NCI-H1436 treated with DMSO at 0.1 percent for 48 hours (cell line): ENCODE measurements at regions not wholly inside any gene's neighbourhood (a gene's known extent, or its start where the extent isn't known, plus 50 kb on each side); places are given as distances from the start of the nearest gene placed in this dataset.
"Not testable (repeated sequence)": the region's sequence is repeated elsewhere in the genome, so short reads cannot be mapped to it uniquely, and the experiment has no call there.

ENCODE experiments used
- DNase-seq: peaks from one replicate; lab custom pipeline; 2025; lab: John Stamatoyannopoulos, UW

- DNase-seq = no peak
Observed at GRCh38 chr2:192948316-192948715, 753.6 kb upstream of the TMEFF2 start.

GRCh38 chr2:192947352-192947751, 752.6 kb upstream of the TMEFF2 start:
- DNase-seq = no peak

- no peak for DNase-seq
Observed at GRCh38 chr2:192940767-192941166, 746.0 kb upstream of the TMEFF2 start.

- no peak for DNase-seq
Observed at GRCh38 chr2:192932376-192932775, 737.6 kb upstream of the TMEFF2 start.

- DNase-seq = not testable (repeated sequence)
Observed at GRCh38 chr2:192921631-192922030, 726.9 kb upstream of the TMEFF2 start.

GRCh38 chr2:192901446-192901845, 706.7 kb upstream of the TMEFF2 start:
- no peak for DNase-seq

- DNase-seq = no peak
Observed at GRCh38 chr2:192899466-192899865, 704.7 kb upstream of the TMEFF2 start.

GRCh38 chr2:192893976-192894375, 699.2 kb upstream of the TMEFF2 start:
- DNase-seq = not testable (repeated sequence)

- DNase-seq = no peak
Observed at GRCh38 chr2:192888109-192888508, 693.4 kb upstream of the TMEFF2 start.

- no peak for DNase-seq
Observed at GRCh38 chr2:192887337-192887736, 692.6 kb upstream of the TMEFF2 start.

- peak; percentile 24 for DNase-seq
Observed at GRCh38 chr2:192886636-192887035, 691.9 kb upstream of the TMEFF2 start.

GRCh38 chr2:192885569-192886160, 690.9 kb upstream of the TMEFF2 start:
- no peak for DNase-seq

- no peak for DNase-seq
Observed at GRCh38 chr2:192877159-192877558, 682.4 kb upstream of the TMEFF2 start.

- DNase-seq = no peak
Observed at GRCh38 chr2:192876698-192877097, 682.0 kb upstream of the TMEFF2 start.

- no peak for DNase-seq
Observed at GRCh38 chr2:192854706-192855105, 660.0 kb upstream of the TMEFF2 start.

GRCh38 chr2:192854031-192854430, 659.3 kb upstream of the TMEFF2 start:
- no peak for DNase-seq

- no peak for DNase-seq
Observed at GRCh38 chr2:192828947-192829346, 634.2 kb upstream of the TMEFF2 start.

GRCh38 chr2:192828175-192828574, 633.4 kb upstream of the TMEFF2 start:
- no peak for DNase-seq

GRCh38 chr2:192827735-192828134, 633.0 kb upstream of the TMEFF2 start:
- no peak for DNase-seq

- no peak for DNase-seq
Observed at GRCh38 chr2:192814376-192814775, 619.6 kb upstream of the TMEFF2 start.

- DNase-seq = no peak
Observed at GRCh38 chr2:192813341-192813740, 618.6 kb upstream of the TMEFF2 start.

- DNase-seq = no peak
Observed at GRCh38 chr2:192809173-192809572, 614.4 kb upstream of the TMEFF2 start.

GRCh38 chr2:192783643-192784042, 588.9 kb upstream of the TMEFF2 start:
- no peak for DNase-seq

- no peak for DNase-seq
Observed at GRCh38 chr2:192775459-192776262, 580.9 kb upstream of the TMEFF2 start.
